ENCODE measurements at regions not wholly inside any gene's neighbourhood (a gene's known extent, or its start where the extent isn't known, plus 50 kb on each side); places are given as distances from the start of the nearest gene placed in this dataset.

DNA sequence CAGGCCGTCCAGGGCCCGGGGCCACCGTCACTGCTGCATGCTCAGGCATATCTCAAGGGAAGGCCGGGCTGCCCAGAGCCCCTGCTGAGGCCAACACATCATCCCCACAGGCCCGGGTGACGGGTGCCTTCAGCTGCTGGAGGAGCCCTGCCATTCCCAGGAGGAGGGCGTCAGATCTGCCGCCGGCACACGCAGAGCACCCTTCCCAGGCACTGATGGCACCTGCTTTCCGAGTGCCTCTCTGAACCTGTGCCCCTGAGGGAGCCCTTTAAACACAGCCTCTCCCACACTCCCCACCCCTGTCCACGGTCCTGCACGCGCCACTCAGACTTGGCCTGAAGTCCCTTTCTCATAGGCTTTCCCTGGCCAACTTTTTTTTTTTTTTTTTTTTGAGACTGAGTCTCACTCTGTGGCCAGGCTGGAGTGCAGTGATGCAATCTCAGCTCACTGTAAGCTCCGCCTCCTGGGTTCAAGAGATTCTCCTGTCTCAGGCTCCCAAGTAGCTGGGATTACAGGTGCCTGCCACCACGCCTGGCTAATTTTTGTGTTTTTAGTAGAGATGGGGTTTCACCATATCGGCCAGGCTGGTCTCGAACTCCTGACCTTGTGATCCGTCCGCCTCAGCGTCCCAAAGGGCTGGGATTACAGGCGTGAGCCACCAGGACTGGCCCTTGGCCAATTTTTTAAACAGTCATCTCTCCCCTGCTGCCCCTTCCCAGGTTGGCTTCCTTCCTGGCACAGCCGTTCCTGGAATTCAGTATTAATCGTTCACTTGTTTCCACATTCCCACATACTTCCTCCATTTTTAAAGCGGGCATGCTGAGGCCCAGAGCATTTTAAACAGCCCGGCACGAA is 211.7 kb downstream of the NDUFA10 start (continued):
- no peak for TF ChIP-seq TEAD4 (IDR thresholded peaks at IDR 0.05; ENCODE audit: low read length)
- no peak for TF ChIP-seq TEAD4 (CRISPR knock-in tag; IDR thresholded peaks at IDR 0.05; ENCODE audit: borderline replicate concordance)
- TF ChIP-seq CBFA2T2 (conservative IDR thresholded peaks at IDR 0.05) = no peak
- TF ChIP-seq, protein P1, sequence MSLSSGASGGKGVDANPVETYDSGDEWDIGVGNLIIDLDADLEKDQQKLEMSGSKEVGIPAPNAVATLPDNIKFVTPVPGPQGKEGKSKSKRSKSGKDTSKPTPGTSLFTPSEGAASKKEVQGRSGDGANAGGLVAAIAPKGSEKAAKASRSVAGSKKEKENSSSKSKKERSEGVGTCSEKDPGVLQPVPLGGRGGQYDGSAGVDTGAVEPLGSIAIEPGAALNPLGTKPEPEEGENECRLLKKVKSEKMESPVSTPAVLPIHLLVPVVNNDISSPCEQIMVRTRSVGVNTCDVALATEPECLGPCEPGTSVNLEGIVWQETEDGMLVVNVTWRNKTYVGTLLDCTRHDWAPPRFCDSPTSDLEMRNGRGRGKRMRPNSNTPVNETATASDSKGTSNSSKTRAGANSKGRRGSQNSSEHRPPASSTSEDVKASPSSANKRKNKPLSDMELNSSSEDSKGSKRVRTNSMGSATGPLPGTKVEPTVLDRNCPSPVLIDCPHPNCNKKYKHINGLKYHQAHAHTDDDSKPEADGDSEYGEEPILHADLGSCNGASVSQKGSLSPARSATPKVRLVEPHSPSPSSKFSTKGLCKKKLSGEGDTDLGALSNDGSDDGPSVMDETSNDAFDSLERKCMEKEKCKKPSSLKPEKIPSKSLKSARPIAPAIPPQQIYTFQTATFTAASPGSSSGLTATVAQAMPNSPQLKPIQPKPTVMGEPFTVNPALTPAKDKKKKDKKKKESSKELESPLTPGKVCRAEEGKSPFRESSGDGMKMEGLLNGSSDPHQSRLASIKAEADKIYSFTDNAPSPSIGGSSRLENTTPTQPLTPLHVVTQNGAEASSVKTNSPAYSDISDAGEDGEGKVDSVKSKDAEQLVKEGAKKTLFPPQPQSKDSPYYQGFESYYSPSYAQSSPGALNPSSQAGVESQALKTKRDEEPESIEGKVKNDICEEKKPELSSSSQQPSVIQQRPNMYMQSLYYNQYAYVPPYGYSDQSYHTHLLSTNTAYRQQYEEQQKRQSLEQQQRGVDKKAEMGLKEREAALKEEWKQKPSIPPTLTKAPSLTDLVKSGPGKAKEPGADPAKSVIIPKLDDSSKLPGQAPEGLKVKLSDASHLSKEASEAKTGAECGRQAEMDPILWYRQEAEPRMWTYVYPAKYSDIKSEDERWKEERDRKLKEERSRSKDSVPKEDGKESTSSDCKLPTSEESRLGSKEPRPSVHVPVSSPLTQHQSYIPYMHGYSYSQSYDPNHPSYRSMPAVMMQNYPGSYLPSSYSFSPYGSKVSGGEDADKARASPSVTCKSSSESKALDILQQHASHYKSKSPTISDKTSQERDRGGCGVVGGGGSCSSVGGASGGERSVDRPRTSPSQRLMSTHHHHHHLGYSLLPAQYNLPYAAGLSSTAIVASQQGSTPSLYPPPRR (CRISPR knock-in tag; IDR thresholded peaks at IDR 0.05; ENCODE audit: borderline replicate concordance) = no peak
- TF ChIP-seq, protein P2, sequence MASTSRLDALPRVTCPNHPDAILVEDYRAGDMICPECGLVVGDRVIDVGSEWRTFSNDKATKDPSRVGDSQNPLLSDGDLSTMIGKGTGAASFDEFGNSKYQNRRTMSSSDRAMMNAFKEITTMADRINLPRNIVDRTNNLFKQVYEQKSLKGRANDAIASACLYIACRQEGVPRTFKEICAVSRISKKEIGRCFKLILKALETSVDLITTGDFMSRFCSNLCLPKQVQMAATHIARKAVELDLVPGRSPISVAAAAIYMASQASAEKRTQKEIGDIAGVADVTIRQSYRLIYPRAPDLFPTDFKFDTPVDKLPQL (IDR thresholded peaks at IDR 0.05; ENCODE audit: extremely low read depth, insufficient read length) = no peak
